ENCODE measurements at regions not wholly inside any gene's neighbourhood (a gene's known extent, or its start where the extent isn't known, plus 50 kb on each side); places are given as distances from the start of the nearest gene placed in this dataset.
"Not testable (repeated sequence)": the region's sequence is repeated elsewhere in the genome, so short reads cannot be mapped to it uniquely, and the experiment has no call there.

DNA sequence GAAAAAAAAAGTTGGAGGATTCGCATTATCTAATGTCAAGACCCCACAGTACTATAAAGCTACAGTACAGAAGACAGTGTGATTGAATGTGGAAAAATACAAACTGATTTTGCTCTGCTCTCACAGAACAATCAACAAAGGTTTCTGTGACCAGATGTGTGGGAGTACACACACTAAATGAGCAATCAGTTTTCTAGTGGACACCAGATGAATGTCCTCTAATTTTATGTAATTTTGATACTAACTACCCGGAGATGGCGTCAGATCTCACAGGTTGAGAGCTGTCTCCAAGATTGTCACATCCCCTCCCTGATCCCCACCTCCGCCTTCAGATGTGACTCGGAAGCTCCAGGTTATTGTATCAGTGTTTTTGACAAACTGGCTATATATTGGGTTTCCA, 81.9 kb upstream of the HUWE1 start:
- in situ Hi-C loops (cut with HindIII; ENCODE audit: low pct_ligation_motif_present, low sequenced_read_pairs): no loop called here
- DNase-seq: no peak
- no peak overlapping the region for H3K4me3 ChIP-seq (ENCODE audit: low read depth, low read length)
- no peaks in the 10 kb centered on the region for H3K36me3 ChIP-seq (replicated peaks)
- no peak overlapping the region for H3K27ac ChIP-seq
- H3K27me3 ChIP-seq (replicated peaks): no peaks in the 10 kb centered on the region
- TF ChIP-seq, protein P1, sequence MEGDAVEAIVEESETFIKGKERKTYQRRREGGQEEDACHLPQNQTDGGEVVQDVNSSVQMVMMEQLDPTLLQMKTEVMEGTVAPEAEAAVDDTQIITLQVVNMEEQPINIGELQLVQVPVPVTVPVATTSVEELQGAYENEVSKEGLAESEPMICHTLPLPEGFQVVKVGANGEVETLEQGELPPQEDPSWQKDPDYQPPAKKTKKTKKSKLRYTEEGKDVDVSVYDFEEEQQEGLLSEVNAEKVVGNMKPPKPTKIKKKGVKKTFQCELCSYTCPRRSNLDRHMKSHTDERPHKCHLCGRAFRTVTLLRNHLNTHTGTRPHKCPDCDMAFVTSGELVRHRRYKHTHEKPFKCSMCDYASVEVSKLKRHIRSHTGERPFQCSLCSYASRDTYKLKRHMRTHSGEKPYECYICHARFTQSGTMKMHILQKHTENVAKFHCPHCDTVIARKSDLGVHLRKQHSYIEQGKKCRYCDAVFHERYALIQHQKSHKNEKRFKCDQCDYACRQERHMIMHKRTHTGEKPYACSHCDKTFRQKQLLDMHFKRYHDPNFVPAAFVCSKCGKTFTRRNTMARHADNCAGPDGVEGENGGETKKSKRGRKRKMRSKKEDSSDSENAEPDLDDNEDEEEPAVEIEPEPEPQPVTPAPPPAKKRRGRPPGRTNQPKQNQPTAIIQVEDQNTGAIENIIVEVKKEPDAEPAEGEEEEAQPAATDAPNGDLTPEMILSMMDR (IDR thresholded peaks at IDR 0.05; ENCODE audit: low read depth, low read length, missing control alignments): no peak

DNA sequence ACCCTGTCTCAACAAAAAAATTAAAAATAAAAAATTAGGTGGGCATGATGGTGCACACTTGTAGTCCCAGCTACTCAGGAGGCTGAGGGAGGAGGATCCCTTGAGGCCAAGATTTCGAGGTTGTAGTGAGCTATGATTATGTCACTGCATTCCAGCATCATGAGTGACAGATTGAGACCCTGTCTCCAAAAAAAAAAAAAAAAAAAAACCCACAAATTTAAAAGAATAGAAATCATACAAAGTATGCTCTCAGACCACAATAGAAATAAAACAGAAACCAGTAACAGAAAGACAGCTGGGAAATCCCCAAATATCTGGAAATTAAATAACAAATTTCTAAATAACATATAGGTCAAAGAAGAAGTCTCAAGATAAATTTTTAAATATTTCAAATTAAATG, 81.0 kb upstream of the HUWE1 start:
- no peaks in the 10 kb centered on the region for H3K36me3 ChIP-seq (replicated peaks)
- TF ChIP-seq, protein P1 (IDR thresholded peaks at IDR 0.05; ENCODE audit: low read depth, low read length, missing control alignments): no peak
- H3K27me3 ChIP-seq (replicated peaks): no peaks in the 10 kb centered on the region
- no peak overlapping the region for H3K27ac ChIP-seq
- in situ Hi-C loops (cut with HindIII; ENCODE audit: low pct_ligation_motif_present, low sequenced_read_pairs): no loop called here
- H3K4me3 ChIP-seq (ENCODE audit: low read depth, low read length): no peak overlapping the region
- no peak for DNase-seq

- in situ Hi-C loops (cut with HindIII; ENCODE audit: low pct_ligation_motif_present, low sequenced_read_pairs); H3K4me3 ChIP-seq (ENCODE audit: low read depth, low read length); H3K27me3 ChIP-seq (replicated peaks); H3K27ac ChIP-seq; DNase-seq; H3K36me3 ChIP-seq (replicated peaks): not testable (repeated sequence)
Observed at GRCh38 chrX:53757181-53757580, 70.7 kb upstream of the HUWE1 start.

DNA sequence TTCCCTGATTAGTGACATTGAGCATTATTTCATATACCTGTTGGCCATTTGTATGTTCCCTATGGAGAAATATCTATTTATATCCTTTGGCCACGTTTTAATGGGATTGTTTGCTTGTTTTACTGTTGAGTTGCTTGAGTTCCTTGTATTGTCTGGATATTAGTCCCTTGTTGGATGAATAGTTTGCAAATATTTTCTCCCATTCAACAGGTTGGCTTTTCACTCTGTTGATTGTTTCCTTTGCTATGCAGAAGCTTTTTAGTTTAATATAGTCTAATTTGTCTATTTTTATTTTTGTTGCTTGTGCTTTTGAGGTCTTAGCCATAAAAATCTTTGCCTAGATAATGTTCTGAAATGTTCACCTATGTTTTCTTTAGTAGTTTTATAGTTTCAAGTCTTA, 60.2 kb upstream of the HUWE1 start:
- no peak for DNase-seq
- in situ Hi-C loops (cut with HindIII; ENCODE audit: low pct_ligation_motif_present, low sequenced_read_pairs): no loop called here
- Histone ChIP-seq H3K27me3 (replicated peaks) (no peaks in the 10 kb centered on the region), H3K4me3 (ENCODE audit: low read depth, low read length) (no peak overlapping the region), H3K27ac (no peak overlapping the region), H3K36me3 (replicated peaks) (no peaks in the 10 kb centered on the region)
- TF ChIP-seq, protein P1 (IDR thresholded peaks at IDR 0.05; ENCODE audit: low read depth, low read length, missing control alignments): no peak

DNA sequence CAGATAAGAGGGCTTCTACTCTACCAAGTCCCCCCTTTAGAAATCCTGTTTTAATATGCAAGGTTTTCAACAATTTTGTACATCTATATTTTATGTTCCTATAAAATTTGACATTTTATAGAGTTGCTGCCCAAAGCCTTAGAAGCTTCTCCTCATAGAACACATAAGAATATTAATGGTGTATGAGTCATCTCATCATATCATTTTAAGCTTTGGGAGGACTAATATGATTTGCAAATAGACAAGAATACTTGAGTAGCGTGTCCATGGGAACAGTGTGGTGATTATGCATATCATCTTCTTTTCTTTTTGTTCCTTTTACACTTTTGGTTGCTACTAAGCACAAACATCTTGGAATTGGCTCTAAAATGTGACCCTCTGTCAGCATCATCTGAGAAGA, 56.7 kb upstream of the HUWE1 start:
- in situ Hi-C loops (cut with HindIII; ENCODE audit: low pct_ligation_motif_present, low sequenced_read_pairs): no loop called here
- no peak overlapping the region for H3K27ac ChIP-seq
- TF ChIP-seq, protein P1 (IDR thresholded peaks at IDR 0.05; ENCODE audit: low read depth, low read length, missing control alignments): no peak
- no peaks in the 10 kb centered on the region for H3K36me3 ChIP-seq (replicated peaks)
- no peaks in the 10 kb centered on the region for H3K27me3 ChIP-seq (replicated peaks)
- no peak for DNase-seq
- no peak overlapping the region for H3K4me3 ChIP-seq (ENCODE audit: low read depth, low read length)

- DNase-seq: no peak
- H3K27ac ChIP-seq: no peak overlapping the region
- H3K27me3 ChIP-seq (replicated peaks): no peaks in the 10 kb centered on the region
- TF ChIP-seq, protein P1 (IDR thresholded peaks at IDR 0.05; ENCODE audit: low read depth, low read length, missing control alignments): no peak
- H3K36me3 ChIP-seq (replicated peaks): no peaks in the 10 kb centered on the region
- no peak overlapping the region for H3K4me3 ChIP-seq (ENCODE audit: low read depth, low read length)
- in situ Hi-C loops (cut with HindIII; ENCODE audit: low pct_ligation_motif_present, low sequenced_read_pairs): no loop called here
Observed at GRCh38 chrX:53738370-53738906, 51.9 kb upstream of the HUWE1 start.

All from brain microvascular endothelial cell (primary cell).